ENCODE measurements at regions not wholly inside any gene's neighbourhood (a gene's known extent, or its start where the extent isn't known, plus 50 kb on each side); places are given as distances from the start of the nearest gene placed in this dataset.
A peak's percentile ranks its signal among the peaks of the same experiment; 100 is the strongest.
"Not testable (repeated sequence)": the region's sequence is repeated elsewhere in the genome, so short reads cannot be mapped to it uniquely, and the experiment has no call there.

GRCh38 chr5:23433534-23434315 lies 73.7 kb upstream of the PRDM9 start:
- Histone ChIP-seq H3K4me1 (ENCODE audit: control insufficient read depth in 5 of 5, insufficient read depth in 5 of 5, low read length in 5 of 5) (no peaks in the 10 kb centered on the region), H3K4me3 (no peak overlapping the region), H3K27me3 (ENCODE audit: control insufficient read depth in 3 of 3, insufficient read depth in 3 of 3, low read length in 2 of 3) (no peaks in the 10 kb centered on the region), H3K36me3 (ENCODE audit: control insufficient read depth in 4 of 4, insufficient read depth in 4 of 4, low read length in 4 of 4) (no peaks in the 10 kb centered on the region), H3K9me3 (ENCODE audit: control insufficient read depth in 4 of 4, insufficient read depth in 3 of 4, low read length in 3 of 4) (no peaks in the 10 kb centered on the region), H3K9ac (ENCODE audit: insufficient read depth in 1 of 2, low read length in 2 of 2) (no peak overlapping the region), H3K27ac (ENCODE audit: low read depth in 1 of 2, low read length in 1 of 2) (no peak overlapping the region)
- 91 to 92% methylated on average over 8 of the region's 8 CpGs for WGBS, 2 donors
- no peak for DNase-seq
- no peak for ATAC-seq (ENCODE audit: insufficient read depth, low FRiP score)
- TF ChIP-seq, protein P1, sequence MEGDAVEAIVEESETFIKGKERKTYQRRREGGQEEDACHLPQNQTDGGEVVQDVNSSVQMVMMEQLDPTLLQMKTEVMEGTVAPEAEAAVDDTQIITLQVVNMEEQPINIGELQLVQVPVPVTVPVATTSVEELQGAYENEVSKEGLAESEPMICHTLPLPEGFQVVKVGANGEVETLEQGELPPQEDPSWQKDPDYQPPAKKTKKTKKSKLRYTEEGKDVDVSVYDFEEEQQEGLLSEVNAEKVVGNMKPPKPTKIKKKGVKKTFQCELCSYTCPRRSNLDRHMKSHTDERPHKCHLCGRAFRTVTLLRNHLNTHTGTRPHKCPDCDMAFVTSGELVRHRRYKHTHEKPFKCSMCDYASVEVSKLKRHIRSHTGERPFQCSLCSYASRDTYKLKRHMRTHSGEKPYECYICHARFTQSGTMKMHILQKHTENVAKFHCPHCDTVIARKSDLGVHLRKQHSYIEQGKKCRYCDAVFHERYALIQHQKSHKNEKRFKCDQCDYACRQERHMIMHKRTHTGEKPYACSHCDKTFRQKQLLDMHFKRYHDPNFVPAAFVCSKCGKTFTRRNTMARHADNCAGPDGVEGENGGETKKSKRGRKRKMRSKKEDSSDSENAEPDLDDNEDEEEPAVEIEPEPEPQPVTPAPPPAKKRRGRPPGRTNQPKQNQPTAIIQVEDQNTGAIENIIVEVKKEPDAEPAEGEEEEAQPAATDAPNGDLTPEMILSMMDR (IDR thresholded peaks at IDR 0.05; ENCODE audit: control extremely low read depth, extremely low read depth): no peak

DNA sequence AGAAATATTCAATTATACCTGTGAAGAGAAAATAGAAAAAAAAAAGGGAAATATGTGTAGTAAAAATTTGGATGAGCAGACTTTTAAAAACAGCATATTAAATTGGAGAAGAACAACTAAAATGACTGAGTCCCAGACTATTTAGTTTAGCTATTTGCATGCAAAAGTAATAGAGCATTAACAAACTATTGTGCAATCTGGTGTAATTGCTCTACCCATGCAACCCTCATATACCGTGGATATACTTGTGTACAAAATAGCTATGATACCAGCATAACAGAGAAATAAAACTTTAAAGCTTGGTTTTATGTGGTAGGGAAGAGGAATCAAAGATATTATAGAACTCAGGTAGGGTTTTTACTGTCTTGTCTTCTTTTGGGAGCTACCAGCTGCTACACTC lies 78.7 kb upstream of the PRDM9 start:
- ATAC-seq (ENCODE audit: insufficient read depth, low FRiP score): no peak
- no peak overlapping the region for H3K4me3 ChIP-seq
- H3K27ac ChIP-seq (ENCODE audit: low read depth in 1 of 2, low read length in 1 of 2): no peak overlapping the region
- H3K27me3 ChIP-seq (ENCODE audit: control insufficient read depth in 3 of 3, insufficient read depth in 3 of 3, low read length in 2 of 3): no peaks in the 10 kb centered on the region
- no peak for DNase-seq
- H3K9me3 ChIP-seq (ENCODE audit: control insufficient read depth in 4 of 4, insufficient read depth in 3 of 4, low read length in 3 of 4): peaks cover 0 to 3% (median 0%) of the 10 kb centered on the region in 4 donors
- H3K4me1 ChIP-seq (ENCODE audit: control insufficient read depth in 5 of 5, insufficient read depth in 5 of 5, low read length in 5 of 5): peaks cover 0 to 1% (median 0%) of the 10 kb centered on the region in 5 donors
- TF ChIP-seq, protein P1 (IDR thresholded peaks at IDR 0.05; ENCODE audit: control extremely low read depth, extremely low read depth): no peak
- 77 to 78% methylated on average over 1 of the region's 1 CpG for WGBS, 2 donors
- no peak overlapping the region for H3K9ac ChIP-seq (ENCODE audit: insufficient read depth in 1 of 2, low read length in 2 of 2)
- no peaks in the 10 kb centered on the region for H3K36me3 ChIP-seq (ENCODE audit: control insufficient read depth in 4 of 4, insufficient read depth in 4 of 4, low read length in 4 of 4)

DNA sequence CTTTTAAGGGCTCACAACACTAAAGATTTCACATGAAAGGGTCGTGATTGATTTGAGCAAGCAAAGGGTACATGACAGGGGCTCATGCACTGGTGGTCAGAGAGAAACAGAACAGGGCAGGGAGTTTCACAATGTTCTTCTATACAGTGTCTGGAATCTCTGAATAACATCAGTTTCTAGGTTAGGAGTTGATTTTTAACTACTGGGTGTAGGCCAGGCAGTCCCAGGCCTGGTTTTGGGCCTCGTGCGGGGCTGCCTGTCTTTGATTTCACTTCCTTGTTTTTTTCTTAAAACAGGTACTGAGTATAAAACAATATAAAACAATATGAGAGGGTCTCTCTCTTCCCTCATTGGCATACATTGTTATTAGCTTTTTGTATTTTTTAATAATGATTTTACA lies 87.2 kb upstream of the PRDM9 start:
- not testable (repeated sequence) for H3K9me3 ChIP-seq (ENCODE audit: control insufficient read depth in 4 of 4, insufficient read depth in 3 of 4, low read length in 3 of 4); ATAC-seq (ENCODE audit: insufficient read depth, low FRiP score); H3K4me3 ChIP-seq; H3K27ac ChIP-seq (ENCODE audit: low read depth in 1 of 2, low read length in 1 of 2); DNase-seq; H3K4me1 ChIP-seq (ENCODE audit: control insufficient read depth in 5 of 5, insufficient read depth in 5 of 5, low read length in 5 of 5); H3K9ac ChIP-seq (ENCODE audit: insufficient read depth in 1 of 2, low read length in 2 of 2); H3K36me3 ChIP-seq (ENCODE audit: control insufficient read depth in 4 of 4, insufficient read depth in 4 of 4, low read length in 4 of 4); H3K27me3 ChIP-seq (ENCODE audit: control insufficient read depth in 3 of 3, insufficient read depth in 3 of 3, low read length in 2 of 3)
- WGBS, 2 donors: 77 to 80% methylated on average over 3 of the region's 3 CpGs

- Histone ChIP-seq H3K9ac (ENCODE audit: insufficient read depth in 1 of 2, low read length in 2 of 2) (no peak overlapping the region), H3K9me3 (ENCODE audit: control insufficient read depth in 4 of 4, insufficient read depth in 3 of 4, low read length in 3 of 4) (no peaks in the 10 kb centered on the region), H3K36me3 (ENCODE audit: control insufficient read depth in 4 of 4, insufficient read depth in 4 of 4, low read length in 4 of 4) (no peaks in the 10 kb centered on the region), H3K4me3 (no peak overlapping the region), H3K4me1 (ENCODE audit: control insufficient read depth in 5 of 5, insufficient read depth in 5 of 5, low read length in 5 of 5) (no peaks in the 10 kb centered on the region), H3K27me3 (ENCODE audit: control insufficient read depth in 3 of 3, insufficient read depth in 3 of 3, low read length in 2 of 3) (no peaks in the 10 kb centered on the region), H3K27ac (ENCODE audit: low read depth in 1 of 2, low read length in 1 of 2) (no peak overlapping the region)
- TF ChIP-seq, protein P1 (IDR thresholded peaks at IDR 0.05; ENCODE audit: control extremely low read depth, extremely low read depth): no peak
- DNase-seq (peak in 1 of 3 donors; percentile 21), ATAC-seq (ENCODE audit: insufficient read depth, low FRiP score) (no peak)
- 34 to 65% methylated on average over 1 of the region's 1 CpG for WGBS, 2 donors
These were observed 88.3 kb upstream of the PRDM9 start for GRCh38 chr5:23419115-23419514.

Data from lung (tissue), 11 donors.